Prostate gland (tissue), 2 donors: ENCODE measurements at regions not wholly inside any gene's neighbourhood (a gene's known extent, or its start where the extent isn't known, plus 50 kb on each side); places are given as distances from the start of the nearest gene placed in this dataset.
"Not testable (repeated sequence)": the region's sequence is repeated elsewhere in the genome, so short reads cannot be mapped to it uniquely, and the experiment has no call there.

Experiments
- DNase-seq: peaks from one replicate; pipeline ENCODE4 v3.0.0-alpha.2; 2019; ENCODE audit warnings: low spot score
- H3K27ac ChIP-seq, 2 donors: fragments of 200-600 bp; sonication (generic); 2 replicates each; pipeline ENCODE4 v1.5.1; 2017 to 2019
- H3K27me3 ChIP-seq: fragments of 200-600 bp; sonication (generic); replicated peaks from 2 replicates; pipeline ENCODE4 v1.5.1; 2019; ENCODE audit not compliant: insufficient read depth
- H3K36me3 ChIP-seq, 2 donors: fragments of 200-600 bp; sonication (generic); 1 replicate in 1 of 2; 2 replicates in 1 of 2; pipeline versions ENCODE4 v1.5.1 to v1.8.1; 2017 to 2019
- H3K4me1 ChIP-seq: fragments of 200-600 bp; sonication (generic); replicated peaks from 2 replicates; pipeline ENCODE4 v1.5.1; 2019
- H3K4me3 ChIP-seq, 2 donors: fragments of 200-600 bp; sonication (generic); 2 replicates each; pipeline ENCODE4 v1.5.1; 2017 to 2019
- H3K9me3 ChIP-seq: fragments of 200-600 bp; sonication (generic); 2 replicates; pipeline ENCODE4 v1.5.1; 2017
- CTCF ChIP-seq, 4 experiments: fragments of 200-600 bp in 2 of 4; fragments of 450-650 bp in 2 of 4; sonication (generic) in 2 of 4; IDR thresholded peaks; 1 replicate in 3 of 4; 2 replicates in 1 of 4; pipeline ENCODE4 v1.5.1; 2016 to 2019; ENCODE audit warnings: antibody characterized with exemption in 4 of 4, mild to moderate bottlenecking in 2 of 4, moderate library complexity in 2 of 4
- POLR2A ChIP-seq: fragments of 450-650 bp; IDR thresholded peaks from one replicate; pipeline ENCODE4 v1.6.1; 2016; ENCODE audit warnings: antibody characterized with exemption, mild to moderate bottlenecking
- POLR2AphosphoS5 ChIP-seq: sonication (generic); formaldehyde crosslinking; IDR thresholded peaks from one replicate; pipeline ENCODE4 v1.6.1; 2017; ENCODE audit warnings: antibody characterized with exemption
- WGBS: methylation state at CpG from one replicate; pipeline ENCODE4 v1.1.5; 2018; 5-methylcytosine and 5-hydroxymethylcytosine counted together
- intact Hi-C: fragments of 100-400 bp; cut with DNase I; formaldehyde crosslinking; loops from one replicate; pipeline ENCODE4 v1.14.2; 2022

GRCh38 chr3:18189282-18190050 lies 235.7 kb downstream of the SATB1 start:
- intact Hi-C loops: no loop called here
- no peak for DNase-seq
- Histone ChIP-seq H3K4me1 (no peaks in the 10 kb centered on the region), H3K4me3 (no peak overlapping the region), H3K9me3 (no peaks in the 10 kb centered on the region), H3K36me3 (no peaks in the 10 kb centered on the region), H3K27me3 (no peaks in the 10 kb centered on the region), H3K27ac (no peak overlapping the region)
- 66% methylated on average over 9 of the region's 9 CpGs for WGBS
- TF ChIP-seq CTCF (IDR thresholded peaks at IDR 0.05) (no peak), POLR2AphosphoS5 (no peak), POLR2A (no peak)

- no peak for DNase-seq
- intact Hi-C loops: no loop called here
- WGBS: 76% methylated on average over 3 of the region's 3 CpGs
These were observed 236.6 kb downstream of the SATB1 start for GRCh38 chr3:18188491-18188890.

GRCh38 chr3:18185624-18186023 lies 239.5 kb downstream of the SATB1 start:
- no peak for DNase-seq
- Histone ChIP-seq H3K9me3 (no peaks in the 10 kb centered on the region), H3K27me3 (no peaks in the 10 kb centered on the region), H3K4me1 (no peaks in the 10 kb centered on the region), H3K4me3 (no peak overlapping the region), H3K27ac (no peak overlapping the region), H3K36me3 (no peaks in the 10 kb centered on the region)
- intact Hi-C loops: no loop called here
- 85% methylated on average over 1 of the region's 1 CpG for WGBS
- TF ChIP-seq POLR2A (no peak), CTCF (IDR thresholded peaks at IDR 0.05) (no peak), POLR2AphosphoS5 (no peak)

More at GRCh38 chr3:18188491-18188890, 236.6 kb downstream of the SATB1 start:
- Histone ChIP-seq H3K36me3 (no peaks in the 10 kb centered on the region), H3K9me3 (no peaks in the 10 kb centered on the region), H3K27me3 (no peaks in the 10 kb centered on the region), H3K4me1 (no peaks in the 10 kb centered on the region), H3K27ac (no peak overlapping the region), H3K4me3 (no peak overlapping the region)
- TF ChIP-seq POLR2A (no peak), CTCF (IDR thresholded peaks at IDR 0.05) (no peak), POLR2AphosphoS5 (no peak)

GRCh38 chr3:18182923-18183322 lies 242.2 kb downstream of the SATB1 start:
- H3K4me3 ChIP-seq, H3K4me1 ChIP-seq, H3K9me3 ChIP-seq, H3K27ac ChIP-seq, intact Hi-C loops, H3K27me3 ChIP-seq, H3K36me3 ChIP-seq, DNase-seq: not testable (repeated sequence)
- WGBS: 96% methylated on average over 1 of the region's 1 CpG

GRCh38 chr3:18179521-18179920 lies 245.6 kb downstream of the SATB1 start:
- intact Hi-C loops: no loop called here
- WGBS: 31% methylated on average over 3 of the region's 3 CpGs
- Histone ChIP-seq H3K27ac (no peak overlapping the region), H3K27me3 (no peaks in the 10 kb centered on the region), H3K4me3 (no peak overlapping the region), H3K9me3 (no peaks in the 10 kb centered on the region), H3K36me3 (no peaks in the 10 kb centered on the region), H3K4me1 (no peaks in the 10 kb centered on the region)
- no peak for DNase-seq
- no peak for TF ChIP-seq CTCF (IDR thresholded peaks at IDR 0.05)
- TF ChIP-seq POLR2A: no peak
- no peak for TF ChIP-seq POLR2AphosphoS5
